ENCODE measurements at regions not wholly inside any gene's neighbourhood (a gene's known extent, or its start where the extent isn't known, plus 50 kb on each side); places are given as distances from the start of the nearest gene placed in this dataset.
"Not testable (repeated sequence)": the region's sequence is repeated elsewhere in the genome, so short reads cannot be mapped to it uniquely, and the experiment has no call there.

DNA sequence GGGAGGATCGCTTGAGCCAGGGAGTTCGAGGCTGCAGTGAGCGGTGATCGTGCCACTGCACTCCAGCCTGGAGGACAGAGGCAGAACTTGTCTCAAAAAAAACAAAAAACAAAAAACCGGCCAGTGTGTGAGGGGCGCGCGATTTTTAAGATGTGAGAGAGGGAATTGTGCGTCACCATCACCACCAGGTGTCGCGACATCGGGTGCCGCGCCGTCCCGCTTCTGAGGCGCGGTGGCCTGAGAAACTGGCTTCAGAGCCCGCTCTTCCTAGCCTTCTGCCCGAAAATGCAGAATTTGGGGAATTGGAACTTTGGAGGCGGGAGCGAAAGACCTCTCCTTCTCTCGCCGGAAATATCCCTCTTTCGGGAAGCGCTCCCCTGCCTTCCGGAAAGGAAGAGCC is 524.8 kb downstream of the KCNJ18 start:
- no peak for DNase-seq
- H3K36me3 ChIP-seq: no peaks in the 10 kb centered on the region
- no peaks in the 10 kb centered on the region for H3K27me3 ChIP-seq
- H3K9me3 ChIP-seq: peaks cover 0 to 61% (median 35%) of the 10 kb centered on the region in 4 donors
- 42 to 62% (median 46%) methylated on average over 14 to 27 of the region's 27 CpGs for WGBS, 5 donors
- H3K4me1 ChIP-seq: no peaks in the 10 kb centered on the region
- no peak overlapping the region for H3K27ac ChIP-seq
- no peak for TF ChIP-seq POLR2AphosphoS5 (IDR thresholded peaks at IDR 0.05)
- TF ChIP-seq, protein P1, sequence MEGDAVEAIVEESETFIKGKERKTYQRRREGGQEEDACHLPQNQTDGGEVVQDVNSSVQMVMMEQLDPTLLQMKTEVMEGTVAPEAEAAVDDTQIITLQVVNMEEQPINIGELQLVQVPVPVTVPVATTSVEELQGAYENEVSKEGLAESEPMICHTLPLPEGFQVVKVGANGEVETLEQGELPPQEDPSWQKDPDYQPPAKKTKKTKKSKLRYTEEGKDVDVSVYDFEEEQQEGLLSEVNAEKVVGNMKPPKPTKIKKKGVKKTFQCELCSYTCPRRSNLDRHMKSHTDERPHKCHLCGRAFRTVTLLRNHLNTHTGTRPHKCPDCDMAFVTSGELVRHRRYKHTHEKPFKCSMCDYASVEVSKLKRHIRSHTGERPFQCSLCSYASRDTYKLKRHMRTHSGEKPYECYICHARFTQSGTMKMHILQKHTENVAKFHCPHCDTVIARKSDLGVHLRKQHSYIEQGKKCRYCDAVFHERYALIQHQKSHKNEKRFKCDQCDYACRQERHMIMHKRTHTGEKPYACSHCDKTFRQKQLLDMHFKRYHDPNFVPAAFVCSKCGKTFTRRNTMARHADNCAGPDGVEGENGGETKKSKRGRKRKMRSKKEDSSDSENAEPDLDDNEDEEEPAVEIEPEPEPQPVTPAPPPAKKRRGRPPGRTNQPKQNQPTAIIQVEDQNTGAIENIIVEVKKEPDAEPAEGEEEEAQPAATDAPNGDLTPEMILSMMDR (IDR thresholded peaks at IDR 0.05): no peak
- no peak for TF ChIP-seq POLR2A (IDR thresholded peaks at IDR 0.05)
- no peak for TF ChIP-seq EP300 (IDR thresholded peaks at IDR 0.05)
- intact Hi-C loops (cut with DNase I; ENCODE audit: low total_unique reads): no loop called here
- no peak overlapping the region for H3K4me3 ChIP-seq

DNA sequence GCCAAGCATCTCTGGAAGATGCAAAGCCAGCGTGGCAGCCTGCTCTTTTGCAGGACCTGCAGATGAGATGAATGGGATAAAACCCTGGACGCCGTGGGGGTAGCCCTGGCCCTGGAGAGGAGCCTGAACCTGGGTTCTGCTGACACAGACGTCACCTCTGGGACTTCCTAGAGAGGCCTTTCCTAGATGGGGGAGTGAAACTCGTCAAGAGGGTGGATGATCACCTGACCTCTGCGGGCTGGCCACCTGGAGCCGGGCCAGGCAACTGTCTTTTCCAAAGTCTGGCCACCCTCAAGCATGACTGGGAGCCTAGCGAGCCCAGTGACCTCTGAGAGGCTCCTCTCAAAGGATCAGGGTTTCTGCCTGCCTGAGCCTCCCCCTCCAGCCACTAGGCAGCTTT is 529.0 kb downstream of the KCNJ18 start:
- no peaks in the 10 kb centered on the region for H3K27me3 ChIP-seq
- TF ChIP-seq POLR2AphosphoS5 (IDR thresholded peaks at IDR 0.05) (no peak), POLR2A (IDR thresholded peaks at IDR 0.05) (no peak), EP300 (IDR thresholded peaks at IDR 0.05) (no peak)
- TF ChIP-seq, protein P1 (IDR thresholded peaks at IDR 0.05): no peak
- no peak overlapping the region for H3K4me3 ChIP-seq
- intact Hi-C loops (cut with DNase I; ENCODE audit: low total_unique reads): no loop called here
- peaks cover 0 to 43% (median 21%) of the 10 kb centered on the region in 4 donors for H3K9me3 ChIP-seq
- WGBS, 5 donors: 56 to 75% (median 66%) methylated on average over 7 to 8 of the region's 8 CpGs
- H3K4me1 ChIP-seq: no peaks in the 10 kb centered on the region
- no peaks in the 10 kb centered on the region for H3K36me3 ChIP-seq
- no peak for DNase-seq
- H3K27ac ChIP-seq: no peak overlapping the region

DNA sequence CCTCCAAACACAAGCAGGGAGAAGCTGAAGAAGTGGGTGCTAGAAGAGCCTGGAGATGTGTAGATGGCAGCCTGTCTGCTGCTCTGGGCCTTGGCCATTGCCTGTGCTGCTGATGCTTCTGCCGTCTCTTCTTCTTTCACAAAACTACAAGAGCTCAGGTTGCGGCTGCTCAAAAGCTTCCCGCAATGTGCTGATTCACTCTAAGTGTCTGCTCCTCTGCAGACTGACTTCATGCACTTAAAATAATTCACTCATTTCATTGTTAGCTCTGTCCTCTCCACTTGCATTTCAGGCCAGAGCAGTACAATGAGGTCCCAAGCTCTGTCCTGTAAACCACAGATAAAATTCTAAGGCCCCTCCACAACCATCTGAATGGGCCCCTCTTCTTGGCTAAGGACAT is 534.2 kb downstream of the KCNJ18 start:
- H3K36me3 ChIP-seq; H3K4me1 ChIP-seq; DNase-seq; intact Hi-C loops (cut with DNase I; ENCODE audit: low total_unique reads); H3K27ac ChIP-seq; H3K27me3 ChIP-seq; H3K4me3 ChIP-seq: not testable (repeated sequence)
- peaks cover 0 to 29% (median 3%) of the 10 kb centered on the region in 4 donors for H3K9me3 ChIP-seq
- 86 to 95% (median 93%) methylated on average over 3 of the region's 3 CpGs for WGBS, 5 donors

DNA sequence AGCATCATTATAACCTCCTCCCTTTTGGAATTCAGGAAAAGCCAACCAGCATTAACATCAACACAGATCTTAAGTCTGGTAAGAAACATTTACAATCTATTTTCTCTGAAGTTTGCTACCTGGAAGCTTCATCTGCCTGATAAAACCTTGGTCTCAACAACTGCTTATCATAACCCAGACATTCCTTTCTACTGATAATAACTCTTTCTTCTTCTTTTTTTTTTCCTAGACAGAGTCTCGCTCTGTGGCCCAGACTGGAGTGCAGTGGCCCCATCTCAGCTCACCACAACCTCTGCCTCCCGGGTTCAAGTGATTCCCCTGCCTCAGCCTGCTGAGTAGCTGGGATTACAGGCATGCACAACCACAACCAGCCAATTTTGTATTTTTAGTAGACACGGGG is 534.6 kb downstream of the KCNJ18 start:
- H3K27ac ChIP-seq; H3K27me3 ChIP-seq; H3K36me3 ChIP-seq; H3K4me3 ChIP-seq; DNase-seq; H3K4me1 ChIP-seq; intact Hi-C loops (cut with DNase I; ENCODE audit: low total_unique reads): not testable (repeated sequence)
- WGBS, 5 donors: 77 to 82% (median 79%) methylated on average over 3 of the region's 3 CpGs
- peaks cover 0 to 24% (median 3%) of the 10 kb centered on the region in 4 donors for H3K9me3 ChIP-seq

DNA sequence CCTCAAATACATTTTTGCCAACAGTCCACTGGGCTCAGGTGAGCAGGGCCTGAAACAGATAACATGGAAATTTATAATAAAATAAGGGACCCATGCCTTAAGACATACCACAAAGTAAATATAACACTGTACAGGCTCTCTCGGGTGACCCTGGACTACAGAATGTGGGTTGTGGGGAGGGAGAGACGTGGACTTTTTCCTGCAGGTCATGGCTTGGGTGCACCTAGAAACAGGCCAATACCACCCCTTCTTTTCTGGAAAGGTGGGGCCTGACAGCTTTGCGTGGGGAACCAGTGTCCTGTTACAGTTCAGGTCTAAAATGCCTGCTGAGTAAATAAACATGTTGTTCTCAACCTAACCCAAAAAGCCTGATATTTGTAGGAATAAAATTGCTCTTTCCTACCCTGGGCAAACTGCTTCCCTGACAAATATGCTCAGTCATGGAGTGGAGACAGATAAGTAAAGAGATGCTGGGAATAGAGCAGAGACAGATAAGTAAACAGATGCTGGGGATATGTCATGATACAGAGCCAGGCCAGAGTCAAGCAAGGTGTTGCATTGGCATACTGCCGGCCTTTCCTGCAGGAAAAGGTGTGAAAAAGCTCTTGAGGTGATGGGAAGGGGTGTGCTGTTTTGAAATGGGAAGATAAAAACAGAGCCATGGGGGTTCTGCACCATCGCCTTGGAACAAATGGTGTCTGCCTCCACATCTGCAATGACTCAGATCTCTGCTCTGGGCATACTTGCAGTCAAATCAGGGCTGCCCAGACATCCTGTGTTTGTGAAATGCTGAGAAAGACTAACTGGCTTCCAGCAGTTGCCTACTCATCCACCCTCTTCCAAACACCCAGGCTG is 535.6 kb downstream of the KCNJ18 start:
- peaks cover 0 to 17% (median 6%) of the 10 kb centered on the region in 4 donors for H3K9me3 ChIP-seq

DNA sequence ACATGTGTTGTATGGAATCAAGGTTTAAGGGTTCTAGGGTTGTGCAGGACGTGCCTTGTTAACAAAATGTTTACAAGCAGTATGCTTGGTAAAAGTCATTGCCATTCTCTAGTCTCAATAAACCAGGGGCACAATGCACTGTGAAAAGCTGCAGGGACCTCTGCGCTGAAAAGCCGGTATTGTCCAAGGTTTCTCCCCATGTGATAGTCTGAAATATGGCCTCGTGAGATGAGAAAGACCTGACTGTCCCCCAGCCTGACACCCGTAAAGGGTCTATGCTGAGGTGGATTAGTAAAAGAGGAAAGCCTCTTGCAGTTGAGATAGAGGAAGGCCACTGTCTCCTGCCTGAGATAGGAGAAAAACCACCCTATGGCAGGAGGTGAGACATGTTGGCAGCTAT is 537.5 kb downstream of the KCNJ18 start:
- 62 to 74% (median 68%) methylated on average over 5 of the region's 5 CpGs for WGBS, 5 donors
- DNase-seq; H3K4me3 ChIP-seq; H3K27ac ChIP-seq; intact Hi-C loops (cut with DNase I; ENCODE audit: low total_unique reads); H3K36me3 ChIP-seq; H3K4me1 ChIP-seq; H3K27me3 ChIP-seq: not testable (repeated sequence)
- H3K9me3 ChIP-seq: peaks cover 0 to 32% (median 15%) of the 10 kb centered on the region in 4 donors

More for the DNA sequence above, 535.6 kb downstream of the KCNJ18 start:
- H3K4me1 ChIP-seq; DNase-seq; H3K4me3 ChIP-seq; intact Hi-C loops (cut with DNase I; ENCODE audit: low total_unique reads); H3K27me3 ChIP-seq; H3K27ac ChIP-seq; H3K36me3 ChIP-seq: not testable (repeated sequence)
- 55 to 76% (median 66%) methylated on average over 4 to 5 of the region's 5 CpGs for WGBS, 5 donors
